Astrocyte of the hippocampus (primary cell): ENCODE measurements at regions not wholly inside any gene's neighbourhood (a gene's known extent, or its start where the extent isn't known, plus 50 kb on each side); places are given as distances from the start of the nearest gene placed in this dataset.

ENCODE experiments used
- DNase-seq: peaks from one replicate; pipeline ENCODE4 v3.0.0; 2011; ENCODE audit warnings: low read depth, low spot score

GRCh38 chr7:85586091-85586490 lies 399.2 kb upstream of the SEMA3D start:
- DNase-seq: no peak

GRCh38 chr7:85583131-85583953 lies 396.5 kb upstream of the SEMA3D start:
- no peak for DNase-seq

GRCh38 chr7:85573844-85574243 lies 387.0 kb upstream of the SEMA3D start:
- no peak for DNase-seq

- DNase-seq: no peak
These were observed 386.5 kb upstream of the SEMA3D start for GRCh38 chr7:85573346-85573745.

- no peak for DNase-seq
These were observed 384.0 kb upstream of the SEMA3D start for GRCh38 chr7:85570898-85571297.

GRCh38 chr7:85567983-85568382 lies 381.1 kb upstream of the SEMA3D start:
- DNase-seq: no peak

GRCh38 chr7:85566095-85566794 lies 379.4 kb upstream of the SEMA3D start:
- no peak for DNase-seq

GRCh38 chr7:85565276-85565675 lies 378.4 kb upstream of the SEMA3D start:
- DNase-seq: no peak

- DNase-seq: no peak
These were observed 378.0 kb upstream of the SEMA3D start for GRCh38 chr7:85564861-85565260.

- DNase-seq: no peak
These were observed 374.9 kb upstream of the SEMA3D start for GRCh38 chr7:85561706-85562105.

- peak; percentile 74 for DNase-seq
These were observed 367.7 kb upstream of the SEMA3D start for GRCh38 chr7:85554236-85555178.

GRCh38 chr7:85535974-85536729 lies 349.3 kb upstream of the SEMA3D start:
- DNase-seq: no peak

GRCh38 chr7:85529831-85530230 lies 343.0 kb upstream of the SEMA3D start:
- DNase-seq: peak; percentile 82

- DNase-seq: peak; percentile 24
These were observed 342.3 kb upstream of the SEMA3D start for GRCh38 chr7:85529201-85529600.

- no peak for DNase-seq
These were observed 341.7 kb upstream of the SEMA3D start for GRCh38 chr7:85528581-85528980.

- no peak for DNase-seq
These were observed 338.8 kb upstream of the SEMA3D start for GRCh38 chr7:85525676-85526075.

GRCh38 chr7:85522070-85522469 lies 335.2 kb upstream of the SEMA3D start:
- no peak for DNase-seq

GRCh38 chr7:85521108-85521694 lies 334.3 kb upstream of the SEMA3D start:
- DNase-seq: no peak

- DNase-seq: no peak
These were observed 333.3 kb upstream of the SEMA3D start for GRCh38 chr7:85520175-85520574.

GRCh38 chr7:85516675-85517074 lies 329.8 kb upstream of the SEMA3D start:
- no peak for DNase-seq

- no peak for DNase-seq
These were observed 325.9 kb upstream of the SEMA3D start for GRCh38 chr7:85512790-85513189.
